Stimulated activated effector memory CD8-positive, alpha-beta T cell treated with anti-CD3 and anti-CD28 coated beads, Interleukin-12 subunit alpha, Interleukin-12 subunit beta, amount 100 ng/mL, for 72 hours (primary cell): ENCODE measurements at regions not wholly inside any gene's neighbourhood (a gene's known extent, or its start where the extent isn't known, plus 50 kb on each side); places are given as distances from the start of the nearest gene placed in this dataset.

ENCODE experiments used
- ATAC-seq: fragments of 150-1000 bp; cut with Tn5 transposase; 2 replicates; pipeline ENCODE4 v1.10.0; 2021
- DNase-seq, 2 donors: peaks; one replicate each; pipeline ENCODE4 v3.0.0; 2021 to 2022; ENCODE audit warnings: low spot score in 2 of 2
- H3K27ac Mint-ChIP-seq: one replicate; pipeline ENCODE4 v1.8.0; 2022; ENCODE audit warnings: mild to moderate bottlenecking, mixed read lengths
- H3K36me3 Mint-ChIP-seq: one replicate; pipeline ENCODE4 v1.8.0; 2022; ENCODE audit warnings: mild to moderate bottlenecking, mixed read lengths
- H3K4me1 Mint-ChIP-seq: one replicate; pipeline ENCODE4 v1.8.0; 2022; ENCODE audit warnings: mixed read lengths
- H3K4me3 Mint-ChIP-seq: one replicate; pipeline ENCODE4 v1.8.0; 2022; ENCODE audit warnings: mild to moderate bottlenecking, mixed read lengths
- H3K9me3 Mint-ChIP-seq: one replicate; pipeline ENCODE4 v1.8.0; 2022; ENCODE audit warnings: mixed read lengths

DNA sequence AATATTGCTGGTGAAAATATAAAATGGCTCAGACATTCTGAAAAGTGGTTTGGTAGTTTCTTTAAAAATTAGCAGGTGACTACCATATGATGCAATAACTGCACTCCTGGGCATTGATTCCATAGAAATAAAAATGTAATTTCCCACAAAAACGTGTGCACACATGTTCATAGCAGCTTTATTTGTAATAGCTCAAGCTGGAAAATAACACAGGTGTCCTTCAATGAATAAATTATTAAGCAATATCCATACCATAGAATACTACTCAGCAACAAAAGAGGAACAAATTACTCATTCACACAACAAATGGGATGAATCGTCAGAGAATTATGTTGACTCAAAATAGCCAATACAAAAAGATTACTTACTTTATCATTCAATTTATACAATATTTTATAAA lies 893.7 kb upstream of the SLIT2 start:
- Mint-ChIP-seq H3K9me3 (peaks cover 12% of the 10 kb centered on the region), H3K4me1 (no peaks in the 10 kb centered on the region), H3K27ac (no peak overlapping the region), H3K36me3 (no peaks in the 10 kb centered on the region), H3K4me3 (no peak overlapping the region)
- ATAC-seq, result no peak
- DNase-seq, result no peak

DNA sequence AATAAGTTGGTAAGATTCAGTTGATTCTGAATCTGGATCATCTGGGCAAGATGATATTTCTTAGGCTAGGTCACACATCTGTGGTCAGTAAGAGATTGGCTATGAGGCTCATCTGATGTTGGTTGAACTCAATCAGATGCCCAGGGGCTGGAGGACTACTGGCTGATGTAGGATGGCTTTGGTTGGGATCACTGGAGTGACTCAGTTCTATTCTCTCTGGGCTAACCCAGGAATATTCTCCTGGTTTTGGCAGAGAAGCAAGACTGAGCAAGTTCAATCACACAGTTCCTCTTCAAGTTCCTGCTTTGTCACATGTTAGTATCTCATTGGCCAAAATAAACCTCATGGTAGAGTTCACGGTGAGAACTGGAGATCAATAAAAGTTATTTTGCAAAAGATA lies 902.3 kb upstream of the SLIT2 start:
- no peak for ATAC-seq
- Mint-ChIP-seq H3K27ac (no peak overlapping the region), H3K36me3 (no peaks in the 10 kb centered on the region), H3K4me3 (no peak overlapping the region), H3K9me3 (peaks cover 17% of the 10 kb centered on the region), H3K4me1 (no peaks in the 10 kb centered on the region)
- no peak for DNase-seq

DNA sequence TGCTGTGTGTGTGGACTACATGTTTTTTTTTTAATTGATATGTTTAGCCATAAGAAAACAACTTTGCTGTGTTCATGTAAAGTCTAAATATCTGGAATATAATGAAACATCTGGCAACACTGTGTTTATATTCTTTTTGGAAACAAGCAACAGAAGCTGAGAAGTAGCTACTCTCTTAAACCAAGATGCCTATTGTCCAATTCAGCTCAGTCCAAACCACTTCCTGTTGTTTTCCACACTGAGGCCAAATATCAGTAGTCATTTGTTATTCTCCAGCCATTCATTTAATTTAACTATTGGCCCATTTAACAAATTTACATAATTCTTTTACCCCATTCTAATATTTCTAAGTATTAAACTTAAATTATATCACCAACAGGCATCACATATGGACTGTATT lies 903.0 kb upstream of the SLIT2 start:
- peaks cover 15% of the 10 kb centered on the region for H3K9me3 Mint-ChIP-seq
- DNase-seq (no peak), ATAC-seq (no peak)
- H3K36me3 Mint-ChIP-seq, result no peaks in the 10 kb centered on the region
- H3K4me3 Mint-ChIP-seq, result no peak overlapping the region
- no peaks in the 10 kb centered on the region for H3K4me1 Mint-ChIP-seq
- H3K27ac Mint-ChIP-seq, result no peak overlapping the region

GRCh38 chr4:19346636-19347035 lies 905.1 kb upstream of the SLIT2 start:
- DNase-seq, result no peak
- no peak overlapping the region for H3K4me3 Mint-ChIP-seq
- no peak for ATAC-seq
- H3K36me3 Mint-ChIP-seq, result no peaks in the 10 kb centered on the region
- no peaks in the 10 kb centered on the region for H3K4me1 Mint-ChIP-seq
- H3K9me3 Mint-ChIP-seq, result peaks cover 9% of the 10 kb centered on the region
- H3K27ac Mint-ChIP-seq, result no peak overlapping the region

DNA sequence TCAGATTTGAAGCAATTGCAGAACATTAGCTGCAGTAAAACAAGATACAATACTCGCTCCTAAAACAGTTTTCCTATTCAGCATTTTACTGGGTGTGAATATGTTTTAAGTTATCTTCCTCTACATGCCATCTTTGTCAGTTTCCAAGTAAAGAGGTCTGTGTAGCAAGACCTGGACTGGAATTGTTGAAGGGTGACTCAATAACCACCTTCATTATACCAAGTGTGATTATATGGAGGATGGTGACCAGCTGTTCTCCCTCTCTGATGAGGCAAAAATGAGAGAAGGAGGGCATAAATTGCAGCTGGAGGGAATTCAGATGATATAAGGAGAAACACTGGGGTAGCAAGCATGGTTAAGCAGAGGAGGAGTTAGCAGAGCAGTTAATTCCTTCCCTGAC lies 922.1 kb upstream of the SLIT2 start:
- Mint-ChIP-seq H3K4me1 (no peaks in the 10 kb centered on the region), H3K27ac (no peak overlapping the region), H3K36me3 (no peaks in the 10 kb centered on the region), H3K9me3 (peaks cover 14% of the 10 kb centered on the region), H3K4me3 (no peak overlapping the region)
- ATAC-seq (no peak), DNase-seq (no peak)

DNA sequence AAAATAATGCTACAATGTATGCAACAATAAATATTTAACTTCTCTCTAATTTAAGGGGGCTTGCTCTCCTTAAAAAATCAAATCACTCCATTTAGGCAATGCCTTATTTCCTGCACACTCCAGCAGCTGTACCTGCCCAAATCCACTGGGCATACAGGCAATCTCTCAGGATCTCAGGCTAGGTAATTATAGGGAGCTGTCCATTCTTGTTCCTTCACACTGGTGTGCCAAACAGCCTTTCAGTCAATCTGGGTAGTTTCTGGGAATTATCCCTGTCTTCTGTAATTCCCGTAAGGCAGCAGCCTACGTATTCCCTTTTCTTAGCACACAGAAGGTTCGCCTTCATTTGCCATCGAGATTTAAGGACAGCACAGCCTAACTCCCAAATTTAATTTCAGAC lies 922.6 kb upstream of the SLIT2 start:
- no peaks in the 10 kb centered on the region for H3K36me3 Mint-ChIP-seq
- H3K4me3 Mint-ChIP-seq, result no peak overlapping the region
- no peak overlapping the region for H3K27ac Mint-ChIP-seq
- no peaks in the 10 kb centered on the region for H3K4me1 Mint-ChIP-seq
- no peak for DNase-seq
- ATAC-seq, result no peak
- peaks cover 14% of the 10 kb centered on the region for H3K9me3 Mint-ChIP-seq

DNA sequence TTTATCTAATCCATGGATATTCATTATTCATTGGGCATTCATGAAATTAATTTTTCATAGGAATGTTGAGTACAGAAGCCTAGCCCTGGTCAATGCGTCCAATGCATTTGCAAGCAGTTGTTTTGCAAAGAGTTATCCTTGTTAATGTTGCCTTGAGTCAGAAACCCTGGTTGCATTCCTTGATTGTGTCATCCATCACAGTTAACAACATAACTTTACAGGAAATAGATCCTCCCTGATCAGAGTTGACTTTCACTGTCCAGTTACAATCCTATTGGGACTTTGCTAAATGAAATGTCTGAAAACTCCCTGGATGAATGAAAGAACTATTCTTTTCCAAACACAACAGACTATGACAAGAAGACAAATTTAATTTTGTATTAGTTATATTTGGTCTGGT lies 924.3 kb upstream of the SLIT2 start:
- ATAC-seq, result no peak
- Mint-ChIP-seq H3K4me3 (no peak overlapping the region), H3K4me1 (no peaks in the 10 kb centered on the region), H3K36me3 (no peaks in the 10 kb centered on the region), H3K9me3 (peaks cover 16% of the 10 kb centered on the region), H3K27ac (no peak overlapping the region)
- no peak for DNase-seq

- DNase-seq (no peak), ATAC-seq (no peak)
- Mint-ChIP-seq H3K27ac (no peak overlapping the region), H3K4me3 (no peak overlapping the region), H3K36me3 (no peaks in the 10 kb centered on the region), H3K9me3 (peaks cover 20% of the 10 kb centered on the region), H3K4me1 (no peaks in the 10 kb centered on the region)
Measured at GRCh38 chr4:19324184-19324583, 927.5 kb upstream of the SLIT2 start.

GRCh38 chr4:19319607-19320006 lies 932.1 kb upstream of the SLIT2 start:
- H3K4me1 Mint-ChIP-seq, result no peaks in the 10 kb centered on the region
- H3K36me3 Mint-ChIP-seq, result no peaks in the 10 kb centered on the region
- H3K4me3 Mint-ChIP-seq, result no peak overlapping the region
- peaks cover 21% of the 10 kb centered on the region for H3K9me3 Mint-ChIP-seq
- ATAC-seq, result no peak
- H3K27ac Mint-ChIP-seq, result no peak overlapping the region
- DNase-seq, result no peak

- Mint-ChIP-seq H3K4me3 (no peak overlapping the region), H3K9me3 (peaks cover 14% of the 10 kb centered on the region), H3K4me1 (no peaks in the 10 kb centered on the region), H3K27ac (no peak overlapping the region), H3K36me3 (no peaks in the 10 kb centered on the region)
- DNase-seq (no peak), ATAC-seq (no peak)
Measured at GRCh38 chr4:19317377-19317776, 934.3 kb upstream of the SLIT2 start.

GRCh38 chr4:19314116-19314515 lies 937.6 kb upstream of the SLIT2 start:
- H3K27ac Mint-ChIP-seq, result no peak overlapping the region
- no peak for DNase-seq
- H3K4me1 Mint-ChIP-seq, result no peaks in the 10 kb centered on the region
- no peaks in the 10 kb centered on the region for H3K36me3 Mint-ChIP-seq
- no peak overlapping the region for H3K4me3 Mint-ChIP-seq
- no peak for ATAC-seq
- peaks cover 15% of the 10 kb centered on the region for H3K9me3 Mint-ChIP-seq

- Mint-ChIP-seq H3K4me3 (no peak overlapping the region), H3K9me3 (peaks cover 28% of the 10 kb centered on the region), H3K4me1 (no peaks in the 10 kb centered on the region), H3K36me3 (no peaks in the 10 kb centered on the region), H3K27ac (no peak overlapping the region)
- ATAC-seq (no peak), DNase-seq (no peak)
Measured at GRCh38 chr4:19309378-19309777, 942.3 kb upstream of the SLIT2 start.

GRCh38 chr4:19304028-19304427 lies 947.7 kb upstream of the SLIT2 start:
- no peak for DNase-seq
- Mint-ChIP-seq H3K9me3 (peaks cover 22% of the 10 kb centered on the region), H3K27ac (no peak overlapping the region), H3K36me3 (no peaks in the 10 kb centered on the region), H3K4me3 (no peak overlapping the region), H3K4me1 (no peaks in the 10 kb centered on the region)
- ATAC-seq, result no peak

- H3K4me1 Mint-ChIP-seq, result no peaks in the 10 kb centered on the region
- no peaks in the 10 kb centered on the region for H3K36me3 Mint-ChIP-seq
- peaks cover 11% of the 10 kb centered on the region for H3K9me3 Mint-ChIP-seq
- H3K27ac Mint-ChIP-seq, result no peak overlapping the region
- DNase-seq, result no peak
- ATAC-seq, result no peak
- no peak overlapping the region for H3K4me3 Mint-ChIP-seq
Measured at GRCh38 chr4:19301527-19301926, 950.2 kb upstream of the SLIT2 start.

DNA sequence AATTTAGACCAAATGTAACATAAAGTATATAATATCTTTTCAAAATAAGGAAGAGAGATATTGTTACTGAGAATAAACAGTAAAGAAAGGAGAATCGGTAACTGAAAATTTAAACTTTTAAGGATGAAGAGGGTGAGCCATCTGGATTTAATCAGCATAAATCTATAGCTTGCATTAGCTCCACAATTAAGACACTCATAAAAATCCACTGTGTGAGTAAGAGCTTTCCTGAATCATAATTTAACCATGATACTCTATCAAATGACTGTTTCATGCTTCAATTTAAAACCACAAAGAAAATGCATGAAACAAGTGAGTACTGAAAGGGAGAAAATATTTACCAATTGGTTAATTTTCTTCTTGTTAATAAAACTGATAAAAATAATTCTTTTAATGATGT lies 951.5 kb upstream of the SLIT2 start:
- no peak overlapping the region for H3K27ac Mint-ChIP-seq
- no peak overlapping the region for H3K4me3 Mint-ChIP-seq
- H3K36me3 Mint-ChIP-seq, result no peaks in the 10 kb centered on the region
- H3K4me1 Mint-ChIP-seq, result no peaks in the 10 kb centered on the region
- peaks cover 8% of the 10 kb centered on the region for H3K9me3 Mint-ChIP-seq
- no peak for DNase-seq
- ATAC-seq, result no peak

DNA sequence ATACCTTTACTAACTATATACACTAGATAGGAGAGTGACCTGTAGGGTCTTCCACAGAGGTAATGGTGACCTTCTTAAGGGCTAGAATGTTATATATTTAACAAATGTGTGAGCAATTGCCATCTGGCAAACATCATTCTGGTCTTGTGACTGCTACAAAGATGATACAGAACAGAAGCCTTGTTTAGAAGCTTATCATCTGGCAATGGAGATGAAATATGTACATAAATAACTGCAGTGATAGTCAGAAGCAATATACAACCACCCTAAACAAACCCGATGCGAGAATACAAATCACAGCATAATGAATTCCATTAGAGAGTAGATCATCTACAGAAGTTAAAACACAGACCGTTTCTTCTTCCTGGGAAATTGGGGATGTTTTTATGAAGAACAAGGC lies 952.7 kb upstream of the SLIT2 start:
- no peak for DNase-seq
- H3K4me1 Mint-ChIP-seq, result no peaks in the 10 kb centered on the region

GRCh38 chr4:19293781-19294180 lies 957.9 kb upstream of the SLIT2 start:
- ATAC-seq (no peak), DNase-seq (no peak)
- no peak overlapping the region for H3K27ac Mint-ChIP-seq
- H3K36me3 Mint-ChIP-seq, result no peaks in the 10 kb centered on the region
- peaks cover 32% of the 10 kb centered on the region for H3K9me3 Mint-ChIP-seq
- no peak overlapping the region for H3K4me3 Mint-ChIP-seq
- no peaks in the 10 kb centered on the region for H3K4me1 Mint-ChIP-seq

More for the DNA sequence above, 952.7 kb upstream of the SLIT2 start:
- Mint-ChIP-seq H3K27ac (no peak overlapping the region), H3K36me3 (no peaks in the 10 kb centered on the region), H3K4me3 (no peak overlapping the region), H3K9me3 (peaks cover 11% of the 10 kb centered on the region)
- ATAC-seq, result no peak
